SK-N-SH treated with all-trans-retinoic acid at 6 μM for 48 hours (cell line): ENCODE measurements at regions not wholly inside any gene's neighbourhood (a gene's known extent, or its start where the extent isn't known, plus 50 kb on each side); places are given as distances from the start of the nearest gene placed in this dataset.

ENCODE experiments used
- ATAC-seq: fragments of 200-7000 bp; cut with Tn5 transposase; 3 replicates; pipeline ENCODE4 v1.9.1; 2020; ENCODE audit warnings: mild to moderate bottlenecking, moderate library complexity
- ARNTL ChIP-seq: fragments of 450-650 bp; formaldehyde crosslinking; IDR thresholded peaks from 2 replicates; pipeline ENCODE4 v1.5.0; 2020; ENCODE audit warnings: low read depth, mild to moderate bottlenecking, moderate library complexity, borderline replicate concordance
- BACH2 ChIP-seq: fragments of 250-450 bp; sonication (Bioruptor Pico); IDR thresholded peaks from 2 replicates; pipeline ENCODE4 v1.9.0; 2021; ENCODE audit warnings: mild to moderate bottlenecking, borderline replicate concordance
- CREB5 ChIP-seq: fragments of 250-450 bp; sonication (Bioruptor Pico); IDR thresholded peaks from 2 replicates; pipeline ENCODE4 v1.5.1; 2020; ENCODE audit warnings: low read depth, mild to moderate bottlenecking, moderate library complexity
- CSDC2 ChIP-seq: fragments of 250-450 bp; sonication (Bioruptor Pico); IDR thresholded peaks from 2 replicates; pipeline ENCODE4 v1.5.0; 2020; ENCODE audit warnings: mild to moderate bottlenecking, moderate library complexity
- CSRNP3 ChIP-seq: fragments of 250-450 bp; sonication (Bioruptor Pico); IDR thresholded peaks from 2 replicates; pipeline ENCODE4 v1.5.1; 2021; ENCODE audit warnings: mild to moderate bottlenecking, moderate library complexity
- ESRRG ChIP-seq: fragments of 250-450 bp; sonication (Bioruptor Pico); IDR thresholded peaks from 2 replicates; pipeline ENCODE4 v1.6.1; 2021; ENCODE audit warnings: mild to moderate bottlenecking
- GLIS3 ChIP-seq: fragments of 250-450 bp; sonication (Bioruptor Pico); IDR thresholded peaks from 2 replicates; pipeline ENCODE4 v1.5.0; 2020; ENCODE audit warnings: mild to moderate bottlenecking, moderate library complexity
- ISL1 ChIP-seq: fragments of 250-450 bp; sonication (Bioruptor Pico); IDR thresholded peaks from 2 replicates; pipeline ENCODE4 v2.1.2; 2022; ENCODE audit warnings: mild to moderate bottlenecking, moderate library complexity
- OSR1 ChIP-seq: fragments of 250-450 bp; sonication (Bioruptor Pico); IDR thresholded peaks from 2 replicates; pipeline ENCODE4 v1.8.0; 2022; ENCODE audit warnings: moderate library complexity, mild to moderate bottlenecking, inconsistent platforms
- PATZ1 ChIP-seq: fragments of 250-450 bp; sonication (Bioruptor Pico); IDR thresholded peaks from 2 replicates; pipeline ENCODE4 v1.8.0; 2020; ENCODE audit warnings: mild to moderate bottlenecking, moderate library complexity, borderline replicate concordance
- PPARA ChIP-seq: fragments of 250-450 bp; sonication (Bioruptor Pico); IDR thresholded peaks from 2 replicates; pipeline ENCODE4 v1.5.0; 2020; ENCODE audit warnings: mild to moderate bottlenecking, borderline replicate concordance
- RARB ChIP-seq: fragments of 250-450 bp; sonication (Bioruptor Pico); IDR thresholded peaks from 2 replicates; pipeline ENCODE4 v1.8.0; 2021; ENCODE audit warnings: mild to moderate bottlenecking, moderate library complexity
- TCF4 ChIP-seq: fragments of 250-450 bp; sonication (Bioruptor Pico); IDR thresholded peaks from 2 replicates; pipeline ENCODE4 v1.8.0; 2021; ENCODE audit warnings: mild to moderate bottlenecking, moderate library complexity, borderline replicate concordance
- TOX ChIP-seq: fragments of 250-450 bp; sonication (Bioruptor Pico); IDR thresholded peaks from 2 replicates; pipeline ENCODE4 v1.8.0; 2021; ENCODE audit warnings: mild to moderate bottlenecking, moderate library complexity, borderline replicate concordance
- TSHZ2 ChIP-seq: fragments of 250-450 bp; sonication (Bioruptor Pico); IDR thresholded peaks from 2 replicates; pipeline ENCODE4 v1.5.0; 2020; ENCODE audit warnings: mild to moderate bottlenecking, moderate library complexity
- ZC3H10 ChIP-seq: fragments of 250-450 bp; sonication (Bioruptor Pico); IDR thresholded peaks from 2 replicates; pipeline ENCODE4 v1.5.1; 2021; ENCODE audit warnings: mild to moderate bottlenecking, moderate library complexity
- ZFP3 ChIP-seq: fragments of 250-450 bp; sonication (Bioruptor Pico); IDR thresholded peaks from 2 replicates; pipeline ENCODE4 v1.5.0; 2020; ENCODE audit warnings: mild to moderate bottlenecking, moderate library complexity
- ZFP30 ChIP-seq: fragments of 450-650 bp; formaldehyde crosslinking; IDR thresholded peaks from 2 replicates; pipeline ENCODE4 v1.5.0; 2022; ENCODE audit warnings: mild to moderate bottlenecking, moderate library complexity
- ZNF70 ChIP-seq: fragments of 450-650 bp; formaldehyde crosslinking; IDR thresholded peaks from 2 replicates; pipeline ENCODE4 v1.5.0; 2020; ENCODE audit warnings: mild to moderate bottlenecking, moderate library complexity
- ZNF8 ChIP-seq: fragments of 450-650 bp; formaldehyde crosslinking; IDR thresholded peaks from 2 replicates; pipeline ENCODE4 v1.5.0; 2020; ENCODE audit warnings: mild to moderate bottlenecking, moderate library complexity
- TF ChIP-seq, protein P1 (sequence below): fragments of 250-450 bp; sonication (Bioruptor Pico); IDR thresholded peaks from 2 replicates; pipeline ENCODE4 v1.8.0; 2021; ENCODE audit warnings: low read depth, mild to moderate bottlenecking, moderate library complexity, borderline replicate concordance

GRCh38 chr2:219702796-219703545 is 75.5 kb downstream of the SLC4A3 start:
- ATAC-seq: no peak

DNA sequence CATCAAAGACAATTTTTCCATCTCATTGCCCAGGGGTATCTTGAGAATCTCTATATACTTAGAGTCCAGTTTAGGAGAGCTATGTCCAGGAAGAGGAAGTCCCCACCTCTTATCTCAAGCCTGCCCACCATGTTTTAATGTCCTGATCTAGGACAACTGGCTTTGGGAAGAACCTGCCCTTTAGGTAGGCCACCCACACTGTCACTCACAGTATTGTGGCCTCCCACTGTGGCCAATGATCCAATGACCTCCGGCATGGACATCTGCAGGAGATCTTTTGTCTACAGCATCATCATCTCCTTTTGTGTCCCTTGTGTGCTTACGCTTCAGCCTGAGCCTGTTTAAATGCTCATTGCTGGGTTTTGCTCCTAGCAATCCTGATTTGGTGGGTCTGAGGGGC is 77.4 kb downstream of the SLC4A3 start:
- no peak for ATAC-seq
- no peak for TF ChIP-seq ARNTL (CRISPR knock-in tag)
- no peak for TF ChIP-seq GLIS3 (CRISPR knock-in tag)
- no peak for TF ChIP-seq TSHZ2 (CRISPR knock-in tag)
- no peak for TF ChIP-seq BACH2
- TF ChIP-seq OSR1 (CRISPR knock-in tag): no peak
- TF ChIP-seq ZFP3: no peak
- no peak for TF ChIP-seq CSDC2 (CRISPR knock-in tag)
- TF ChIP-seq, protein P1, sequence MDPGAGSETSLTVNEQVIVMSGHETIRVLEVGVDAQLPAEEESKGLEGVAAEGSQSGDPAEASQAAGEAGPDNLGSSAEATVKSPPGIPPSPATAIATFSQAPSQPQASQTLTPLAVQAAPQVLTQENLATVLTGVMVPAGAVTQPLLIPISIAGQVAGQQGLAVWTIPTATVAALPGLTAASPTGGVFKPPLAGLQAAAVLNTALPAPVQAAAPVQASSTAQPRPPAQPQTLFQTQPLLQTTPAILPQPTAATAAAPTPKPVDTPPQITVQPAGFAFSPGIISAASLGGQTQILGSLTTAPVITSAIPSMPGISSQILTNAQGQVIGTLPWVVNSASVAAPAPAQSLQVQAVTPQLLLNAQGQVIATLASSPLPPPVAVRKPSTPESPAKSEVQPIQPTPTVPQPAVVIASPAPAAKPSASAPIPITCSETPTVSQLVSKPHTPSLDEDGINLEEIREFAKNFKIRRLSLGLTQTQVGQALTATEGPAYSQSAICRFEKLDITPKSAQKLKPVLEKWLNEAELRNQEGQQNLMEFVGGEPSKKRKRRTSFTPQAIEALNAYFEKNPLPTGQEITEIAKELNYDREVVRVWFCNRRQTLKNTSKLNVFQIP: no peak
- TF ChIP-seq PPARA: no peak
- TF ChIP-seq ZNF70 (CRISPR knock-in tag): no peak
- TF ChIP-seq CREB5: no peak
- TF ChIP-seq, all 23 proteins: peak for 0

More at GRCh38 chr2:219702796-219703545, 75.5 kb downstream of the SLC4A3 start:
- TF ChIP-seq GLIS3 (CRISPR knock-in tag): no peak
- no peak for TF ChIP-seq RARB (CRISPR knock-in tag)
- no peak for TF ChIP-seq BACH2
- no peak for TF ChIP-seq PATZ1 (CRISPR knock-in tag)

GRCh38 chr2:219706823-219707281 is 79.4 kb downstream of the SLC4A3 start:
- peak; percentile 35; the same call in 2 of the 3 replicates for ATAC-seq
- TF ChIP-seq ARNTL (CRISPR knock-in tag) (no peak), TOX (CRISPR knock-in tag) (no peak), CREB5 (no peak), ZFP3 (no peak), ZNF8 (CRISPR knock-in tag) (no peak), CSRNP3 (CRISPR knock-in tag) (no peak), ESRRG (CRISPR knock-in tag) (no peak), CSDC2 (CRISPR knock-in tag) (no peak), ZFP30 (CRISPR knock-in tag) (no peak), TCF4 (no peak), PATZ1 (CRISPR knock-in tag) (no peak), ISL1 (CRISPR knock-in tag) (no peak), ZC3H10 (CRISPR knock-in tag) (no peak)
- TF ChIP-seq, protein P1: no peak
